HCT116 (cell line): ENCODE measurements at regions not wholly inside any gene's neighbourhood (a gene's known extent, or its start where the extent isn't known, plus 50 kb on each side); places are given as distances from the start of the nearest gene placed in this dataset.
"Not testable (repeated sequence)": the region's sequence is repeated elsewhere in the genome, so short reads cannot be mapped to it uniquely, and the experiment has no call there.

ENCODE experiments used
- ATAC-seq: fragments of 200-7000 bp; cut with Tn5 transposase; 2 replicates; pipeline ENCODE4 v1.9.1; 2020; ENCODE audit warnings: mild to moderate bottlenecking, moderate library complexity
- BruUV-seq: library from RNA; stranded (reverse); fragments of 400-500 nt; replicated peaks from 2 replicates; lab custom pipeline; 2021; lab: Mats Ljungman, UMichigan
- CTCF ChIA-PET: fragments of 300-600 bp; sonication (Branson Sonifier 250); formaldehyde crosslinking; loops from one replicate; lab custom pipeline; 2021; ENCODE audit warnings: antibody characterized with exemption; lab: Charles Lee
- POLR2A ChIA-PET: fragments of 300-600, 350-600 bp; sonication (Branson Sonifier 250); formaldehyde crosslinking; loops from one replicate; lab custom pipeline; 2021; ENCODE audit warnings: antibody characterized with exemption; lab: Charles Lee
- RAD21 ChIA-PET, 2 experiments: fragments of 300-600 bp; sonication (Branson Sonifier 250); formaldehyde crosslinking; loops; one replicate each; lab custom pipeline; 2023; ENCODE audit warnings: low total read pairs in 2 of 2; ENCODE audit not compliant: uncharacterized antibody in 2 of 2, unreplicated experiment in 2 of 2, low non-redundant PET in 1 of 2; lab: Charles Lee
- DNase-seq: peaks from one replicate; pipeline ENCODE4 v3.0.0-alpha.2; 2010; ENCODE audit warnings: low read depth, low spot score
- H2AFZ ChIP-seq: fragments of 200-600 bp; shearing (Covaris generic), sonication (generic); 2 replicates; pipeline ENCODE4 v1.6.1; 2017; ENCODE audit warnings: low read depth, mixed run types, mixed read lengths, antibody characterized with exemption, low read length; ENCODE audit not compliant: poor library complexity, severe bottlenecking
- H3K27ac ChIP-seq: 2 replicates; pipeline ENCODE4 v1.5.1; 2012; ENCODE audit warnings: low read depth, low read length
- H3K27me3 ChIP-seq: fragments of 200-600 bp; sonication (generic); 2 replicates; pipeline ENCODE4 v1.6.1; 2016; ENCODE audit warnings: mixed run types, low read length, mixed read lengths; ENCODE audit not compliant: insufficient read depth
- H3K36me3 ChIP-seq, 2 experiments: fragments of 200-500 bp in 1 of 2; fragments of 200-600 bp in 1 of 2; sonication (Bioruptor generic) in 1 of 2; sonication (generic) in 1 of 2; 2 replicates each; pipeline versions ENCODE4 v1.5.1 to v1.6.1; 2014 to 2016; ENCODE audit warnings: low read length in 2 of 2, inconsistent platforms in 1 of 2, mixed read lengths in 1 of 2, mixed run types in 1 of 2; ENCODE audit not compliant: insufficient read depth in 2 of 2, control insufficient read depth in 1 of 2
- H3K4me1 ChIP-seq, 2 experiments: fragments of 200-600 bp in 1 of 2; sonication (generic) in 1 of 2; 2 replicates each; pipeline versions ENCODE4 v1.5.1 to v1.6.1; 2012 to 2017; ENCODE audit warnings: low read length in 2 of 2, inconsistent platforms in 1 of 2, mild to moderate bottlenecking in 1 of 2, mixed read lengths in 1 of 2, mixed run types in 1 of 2, moderate library complexity in 1 of 2; ENCODE audit not compliant: insufficient read depth in 2 of 2, control insufficient read depth in 1 of 2
- H3K4me2 ChIP-seq: fragments of 200-600 bp; sonication (generic); 2 replicates; pipeline ENCODE4 v1.6.1; 2017; ENCODE audit warnings: mixed run types, low read length, mixed read lengths
- H3K4me3 ChIP-seq, 2 experiments: fragments of 200-600 bp in 1 of 2; sonication (generic) in 1 of 2; replicated peaks in 1 of 2; 2 replicates each; pipeline ENCODE4 v1.5.1; 2011 to 2016; ENCODE audit warnings: low read length in 2 of 2, control low read depth in 1 of 2, low read depth in 1 of 2, mild to moderate bottlenecking in 1 of 2, mixed read lengths in 1 of 2, mixed run types in 1 of 2
- H3K79me2 ChIP-seq: fragments of 200-600 bp; sonication (generic); 2 replicates; pipeline ENCODE4 v1.6.1; 2017; ENCODE audit warnings: mild to moderate bottlenecking, mixed run types, low read length, moderate library complexity, mixed read lengths; ENCODE audit not compliant: insufficient read depth
- H3K9ac ChIP-seq: fragments of 200-600 bp; sonication (generic); 2 replicates; pipeline ENCODE4 v1.6.1; 2016; ENCODE audit warnings: low read length, mixed read lengths
- H3K9me2 ChIP-seq: fragments of 200-600 bp; sonication (generic), shearing (Covaris generic); 2 replicates; pipeline ENCODE4 v1.6.1; 2017; ENCODE audit warnings: mixed run types, mild to moderate bottlenecking, moderate library complexity; ENCODE audit not compliant: insufficient read depth
- H3K9me3 ChIP-seq, 2 experiments: fragments of 200-500 bp in 1 of 2; fragments of 200-600 bp in 1 of 2; sonication (Bioruptor generic) in 1 of 2; sonication (generic) in 1 of 2; 2 replicates each; pipeline ENCODE4 v1.6.1; 2014 to 2017; ENCODE audit warnings: low read length in 2 of 2, mixed read lengths in 2 of 2, inconsistent platforms in 1 of 2, low read depth in 1 of 2, mild to moderate bottlenecking in 1 of 2, mixed run types in 1 of 2, moderate library complexity in 1 of 2; ENCODE audit not compliant: control insufficient read depth in 1 of 2, insufficient read depth in 1 of 2
- H4K20me1 ChIP-seq: fragments of 200-600 bp; sonication (generic), shearing (Covaris generic); 2 replicates; pipeline ENCODE4 v1.6.1; 2017; ENCODE audit warnings: mixed run types, mild to moderate bottlenecking, moderate library complexity; ENCODE audit not compliant: insufficient read depth
- CTCF ChIP-seq, 3 experiments: fragments of 200-600 bp in 1 of 3; sonication (generic) in 1 of 3; IDR thresholded peaks in 2 of 3; conservative IDR thresholded peaks in 1 of 3; 2 replicates each; pipeline ENCODE4 v1.5.1; 2012 to 2017; ENCODE audit warnings: low read depth in 2 of 3, low read length in 2 of 3, antibody characterized with exemption in 1 of 3, borderline replicate concordance in 1 of 3, control low read depth in 1 of 3, mild to moderate bottlenecking in 1 of 3, mixed read lengths in 1 of 3, mixed run types in 1 of 3, moderate library complexity in 1 of 3; ENCODE audit not compliant: insufficient read depth in 1 of 3
- EGR1 ChIP-seq: IDR thresholded peaks from 2 replicates; pipeline ENCODE4 v1.6.1; 2012; ENCODE audit warnings: low read depth
- EZH2phosphoT487 ChIP-seq: fragments of 200-600 bp; IDR thresholded peaks from 2 replicates; pipeline ENCODE4 v1.6.1; 2018; ENCODE audit warnings: antibody characterized with exemption, borderline replicate concordance
- FOSL1 ChIP-seq: IDR thresholded peaks from 2 replicates; pipeline ENCODE4 v1.6.1; 2012; ENCODE audit warnings: low read depth
- POLR2AphosphoS5 ChIP-seq: IDR thresholded peaks from 2 replicates; pipeline ENCODE4 v1.6.1; 2011; ENCODE audit warnings: mild to moderate bottlenecking, low read depth, low read length, moderate library complexity
- REST ChIP-seq: IDR thresholded peaks from 2 replicates; pipeline ENCODE4 v1.6.1; 2012; ENCODE audit warnings: low read depth
- SIN3A ChIP-seq: IDR thresholded peaks from 2 replicates; pipeline ENCODE4 v1.6.1; 2012; ENCODE audit warnings: low read depth
- SP1 ChIP-seq: IDR thresholded peaks from 2 replicates; pipeline ENCODE4 v1.6.1; 2012; ENCODE audit warnings: low read depth
- ZBTB33 ChIP-seq: IDR thresholded peaks from 2 replicates; pipeline ENCODE4 v1.6.1; 2011; ENCODE audit warnings: mild to moderate bottlenecking, low read length, moderate library complexity; ENCODE audit not compliant: insufficient replicate concordance; ENCODE audit errors: extremely low read depth
- intact Hi-C: fragments of 100-400 bp; cut with micrococcal nuclease; formaldehyde crosslinking; loops from 2 replicates; pipeline ENCODE4 v1.10.0; 2022

GRCh38 chr6:11443125-11443524 lies 94.4 kb upstream of the TMEM170B start:
- RAD21 ChIA-PET, H3K4me1 ChIP-seq: not testable (repeated sequence)

GRCh38 chr6:11442495-11442894 lies 95.1 kb upstream of the TMEM170B start:
- ATAC-seq, result no peak

More at GRCh38 chr6:11443125-11443524, 94.4 kb upstream of the TMEM170B start:
- intact Hi-C loops, ATAC-seq, H3K27ac ChIP-seq, POLR2A ChIA-PET, BruUV-seq, H3K9ac ChIP-seq, H3K4me2 ChIP-seq, H4K20me1 ChIP-seq, H3K9me3 ChIP-seq, DNase-seq, H2AFZ ChIP-seq, CTCF ChIA-PET, H3K27me3 ChIP-seq, H3K36me3 ChIP-seq, H3K9me2 ChIP-seq, H3K79me2 ChIP-seq, H3K4me3 ChIP-seq: not testable (repeated sequence)

More at GRCh38 chr6:11442495-11442894, 95.1 kb upstream of the TMEM170B start:
- Histone ChIP-seq H3K27ac (no peak overlapping the region), H2AFZ (no peak overlapping the region), H3K36me3 (no peaks in the 10 kb centered on the region), H3K27me3 (no peaks in the 10 kb centered on the region), H4K20me1 (no peaks in the 10 kb centered on the region), H3K79me2 (no peaks in the 10 kb centered on the region), H3K9ac (no peak overlapping the region), H3K4me3 (no peak overlapping the region), H3K4me1 (peaks cover 0 to 6% of the 10 kb centered on the region in 2 experiments; a peak in 1 of 4 replicates), H3K9me2 (no peaks in the 10 kb centered on the region), H3K9me3 (no peaks in the 10 kb centered on the region; a peak in 1 of 4 replicates), H3K4me2 (no peak overlapping the region)
- no peak for TF ChIP-seq SIN3A
- TF ChIP-seq EZH2phosphoT487, result no peak
- TF ChIP-seq SP1, result no peak
- TF ChIP-seq EGR1, result no peak
- no peak for TF ChIP-seq ZBTB33
- no peak for TF ChIP-seq FOSL1
- no peak for TF ChIP-seq POLR2AphosphoS5
- TF ChIP-seq REST, result no peak
- no peak for TF ChIP-seq CTCF (IDR thresholded peaks at IDR 0.05 in 2 of 3, conservative IDR thresholded peaks at IDR 0.05 in 1 of 3; ENCODE audit: borderline replicate concordance in 1 of 3, insufficient read depth in 1 of 3, low read depth in 2 of 3, low read length in 2 of 3)
- CTCF ChIA-PET, result no interaction called here
- RAD21 ChIA-PET, result no interaction called here
- POLR2A ChIA-PET, result no interaction called here
- DNase-seq, result no peak
- BruUV-seq, result no TSS peak
- intact Hi-C loops, result no loop called here
